GM12878 (cell line): ENCODE measurements at regions not wholly inside any gene's neighbourhood (a gene's known extent, or its start where the extent isn't known, plus 50 kb on each side); places are given as distances from the start of the nearest gene placed in this dataset.

Source experiments
- ATAC-seq: fragments of 200-7000 bp; cut with Tn5 transposase; 3 replicates; pipeline ENCODE4 v1.9.1; 2020; ENCODE audit warnings: mild to moderate bottlenecking, moderate library complexity
- BruUV-seq: library from RNA; stranded (reverse); fragments of 400-500 nt; replicated peaks from 2 replicates; lab custom pipeline; 2021; lab: Mats Ljungman, UMichigan
- CTCF ChIA-PET: fragments of 300-600 bp; sonication (Branson Sonifier 250); formaldehyde crosslinking; extraction: SDS; loops from one replicate; lab custom pipeline; 2021; ENCODE audit warnings: inconsistent platforms; lab: Yijun Ruan, JAX
- POLR2A ChIA-PET: fragments of 350-600 bp; formaldehyde crosslinking; extraction: SDS; loops from one replicate; lab custom pipeline; 2021; ENCODE audit warnings: inconsistent platforms; lab: Charles Lee
- RAD21 ChIA-PET: fragments of 300-600 bp; sonication (Branson Sonifier 250); formaldehyde crosslinking; loops from one replicate; lab custom pipeline; 2023; ENCODE audit warnings: antibody characterized with exemption; ENCODE audit not compliant: unreplicated experiment; lab: Charles Lee
- SMC1A ChIA-PET: fragments of 300-600 bp; sonication (Branson Sonifier 250); formaldehyde crosslinking; loops from one replicate; lab custom pipeline; 2023; ENCODE audit not compliant: unreplicated experiment, uncharacterized antibody; lab: Charles Lee
- DNase-seq: peaks from one replicate; pipeline ENCODE4 v3.0.0-alpha.2; 2011; ENCODE audit warnings: low read depth, low spot score
- FAIRE-seq: peaks from 3 replicates; lab custom pipeline; 2011; peaks lifted over from hg19 to GRCh38; lab: Jason Lieb, UNC
- H2AFZ ChIP-seq: 2 replicates; pipeline ENCODE4 v1.6.0; 2011; ENCODE audit warnings: low read depth, low read length, control low read depth; ENCODE audit not compliant: control insufficient read depth
- H3K27ac ChIP-seq: 2 replicates; pipeline ENCODE4 v1.5.1; 2011; ENCODE audit warnings: control low read depth; ENCODE audit not compliant: control insufficient read depth, insufficient read depth
- H3K27me3 ChIP-seq, 2 experiments: replicated peaks in 1 of 2; 2 replicates each; pipeline versions ENCODE4 v1.6.0 to v1.6.1; 2011; ENCODE audit warnings: low read length in 1 of 2; ENCODE audit not compliant: control insufficient read depth in 2 of 2, insufficient read depth in 2 of 2
- H3K36me3 ChIP-seq, 2 experiments: 2 replicates each; pipeline ENCODE4 v1.5.1; 2011; ENCODE audit warnings: low read length in 1 of 2; ENCODE audit not compliant: control insufficient read depth in 2 of 2, insufficient read depth in 2 of 2
- H3K4me1 ChIP-seq: 2 replicates; pipeline ENCODE4 v1.6.1; 2011; ENCODE audit warnings: mild to moderate bottlenecking, low read length, moderate library complexity, mixed read lengths; ENCODE audit not compliant: control insufficient read depth, insufficient read depth
- H3K4me2 ChIP-seq: 2 replicates; pipeline ENCODE4 v1.6.0; 2011; ENCODE audit warnings: control low read depth; ENCODE audit not compliant: control insufficient read depth, insufficient read depth
- H3K4me3 ChIP-seq: fragments of 200-600 bp; sonication (generic); 2 replicates; pipeline ENCODE4 v1.5.1; 2016
- H3K79me2 ChIP-seq: 2 replicates; pipeline ENCODE4 v1.6.0; 2011; ENCODE audit warnings: low read length; ENCODE audit not compliant: control insufficient read depth, insufficient read depth
- H3K9ac ChIP-seq: 2 replicates; pipeline ENCODE4 v1.8.0; 2011; ENCODE audit warnings: low read length, control low read depth, mixed read lengths; ENCODE audit not compliant: control insufficient read depth, insufficient read depth
- H3K9me3 ChIP-seq: replicated peaks from 3 replicates; pipeline ENCODE4 v1.5.1; 2011; ENCODE audit warnings: mild to moderate bottlenecking, low read length; ENCODE audit not compliant: control insufficient read depth, insufficient read depth
- H4K20me1 ChIP-seq: 2 replicates; pipeline ENCODE4 v1.6.0; 2011; ENCODE audit not compliant: control insufficient read depth, insufficient read depth
- CHD2 ChIP-seq: IDR thresholded peaks from 2 replicates; pipeline ENCODE4 v1.6.1; 2011; ENCODE audit warnings: low read depth, low read length, improper control_type of control experiment, borderline replicate concordance
- CREM ChIP-seq: IDR thresholded peaks from 2 replicates; pipeline ENCODE4 v1.6.1; 2014; ENCODE audit warnings: antibody characterized with exemption, low read depth
- HCFC1 ChIP-seq: fragments of 150-350 bp; IDR thresholded peaks from 2 replicates; pipeline ENCODE4 v1.6.1; 2014; ENCODE audit warnings: low read length
- MYB ChIP-seq: fragments of 150-350 bp; IDR thresholded peaks from 2 replicates; pipeline ENCODE4 v1.6.1; 2014; ENCODE audit warnings: mild to moderate bottlenecking, low read depth, low read length, borderline replicate concordance
- NR2C2 ChIP-seq: IDR thresholded peaks from 2 replicates; pipeline ENCODE4 v1.6.1; 2011; ENCODE audit warnings: borderline replicate concordance, low read depth; ENCODE audit not compliant: control insufficient read depth, insufficient read length
- NR2F1 ChIP-seq: fragments of 450-650 bp; conservative IDR thresholded peaks from 2 replicates; pipeline ENCODE4 v1.6.1; 2017; ENCODE audit warnings: mild to moderate bottlenecking
- POU2F2 ChIP-seq: IDR thresholded peaks from 3 replicates; pipeline ENCODE4 v1.6.1; 2011; ENCODE audit warnings: low read depth, mild to moderate bottlenecking, low read length, borderline replicate concordance
- RAD21 ChIP-seq: IDR thresholded peaks from 2 replicates; pipeline ENCODE4 v1.6.1; 2011; ENCODE audit warnings: mild to moderate bottlenecking, low read depth, low read length, moderate library complexity; ENCODE audit not compliant: insufficient read depth
- RBBP5 ChIP-seq: fragments of 200-600 bp; sonication (generic); conservative IDR thresholded peaks from 2 replicates; pipeline ENCODE4 v1.6.1; 2016
- SP1 ChIP-seq: IDR thresholded peaks from one replicate; pipeline ENCODE4 v1.6.1; 2011; ENCODE audit warnings: low read depth, low read length
- SREBF2 ChIP-seq: IDR thresholded peaks from 2 replicates; pipeline ENCODE4 v1.6.1; 2012; ENCODE audit warnings: mild to moderate bottlenecking, low read length
- whole genome bisulfite sequencing: methylation state at CpG from one replicate; pipeline ENCODE4 v1.1.6; 2016; ENCODE audit warnings: low lambda C conversion rate; ENCODE audit not compliant: insufficient replicate concordance, insufficient coverage; ENCODE audit errors: missing lambda C conversion rate; 5-methylcytosine and 5-hydroxymethylcytosine counted together
- in situ Hi-C: fragments of 300-500 bp; cut with MboI; formaldehyde crosslinking; loops from 9 replicates; pipeline ENCODE4 v1.14.3; 2018; ENCODE audit warnings: mixed read lengths
- intact Hi-C: fragments of 100-400 bp; cut with micrococcal nuclease; formaldehyde crosslinking; loops from one replicate; pipeline ENCODE4 v1.14.2; 2022; ENCODE audit not compliant: unreplicated experiment
- TF ChIP-seq, protein P1 (sequence below), 3 experiments: IDR thresholded peaks in 2 of 3; conservative IDR thresholded peaks in 1 of 3; 2 replicates each; pipeline ENCODE4 v1.5.1; 2011; ENCODE audit warnings: low read depth in 3 of 3, low read length in 3 of 3, mild to moderate bottlenecking in 3 of 3, control low read depth in 2 of 3, moderate library complexity in 2 of 3, inconsistent platforms in 1 of 3, mixed read lengths in 1 of 3; ENCODE audit not compliant: control insufficient read depth in 2 of 3, insufficient read depth in 1 of 3; ENCODE audit errors: extremely low read depth in 1 of 3
- TF ChIP-seq, protein P2 (sequence below): IDR thresholded peaks from 2 replicates; pipeline ENCODE4 v1.6.1; 2012; ENCODE audit warnings: low read depth, low read length, improper control_type of control experiment
- TF ChIP-seq, protein P3 (sequence below): fragments of 450-650 bp; formaldehyde crosslinking; IDR thresholded peaks from 2 replicates; pipeline ENCODE4 v1.5.0; 2022; ENCODE audit warnings: mild to moderate bottlenecking, missing genetic modification characterization

DNA sequence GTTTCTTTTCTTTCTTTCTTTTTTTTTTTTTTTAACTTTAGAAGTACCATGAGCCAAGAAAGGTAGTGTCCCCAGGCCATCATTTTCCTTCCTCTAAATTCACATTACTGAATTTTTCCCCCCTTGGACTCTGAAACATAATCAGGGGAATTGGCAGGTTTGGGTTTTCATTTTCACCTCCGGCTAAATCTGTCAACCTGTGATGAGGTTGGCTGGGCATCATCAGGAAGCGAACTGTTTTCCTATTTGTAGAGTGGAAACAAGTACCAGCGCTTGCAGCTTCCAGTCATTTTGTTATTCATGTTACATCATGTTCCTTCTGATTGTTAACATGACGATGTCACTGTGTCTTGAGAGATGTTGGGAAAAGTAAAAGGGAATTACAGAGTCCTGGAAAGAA is 641.9 kb upstream of the RBFOX1 start (continued):
- TF ChIP-seq, protein P1, sequence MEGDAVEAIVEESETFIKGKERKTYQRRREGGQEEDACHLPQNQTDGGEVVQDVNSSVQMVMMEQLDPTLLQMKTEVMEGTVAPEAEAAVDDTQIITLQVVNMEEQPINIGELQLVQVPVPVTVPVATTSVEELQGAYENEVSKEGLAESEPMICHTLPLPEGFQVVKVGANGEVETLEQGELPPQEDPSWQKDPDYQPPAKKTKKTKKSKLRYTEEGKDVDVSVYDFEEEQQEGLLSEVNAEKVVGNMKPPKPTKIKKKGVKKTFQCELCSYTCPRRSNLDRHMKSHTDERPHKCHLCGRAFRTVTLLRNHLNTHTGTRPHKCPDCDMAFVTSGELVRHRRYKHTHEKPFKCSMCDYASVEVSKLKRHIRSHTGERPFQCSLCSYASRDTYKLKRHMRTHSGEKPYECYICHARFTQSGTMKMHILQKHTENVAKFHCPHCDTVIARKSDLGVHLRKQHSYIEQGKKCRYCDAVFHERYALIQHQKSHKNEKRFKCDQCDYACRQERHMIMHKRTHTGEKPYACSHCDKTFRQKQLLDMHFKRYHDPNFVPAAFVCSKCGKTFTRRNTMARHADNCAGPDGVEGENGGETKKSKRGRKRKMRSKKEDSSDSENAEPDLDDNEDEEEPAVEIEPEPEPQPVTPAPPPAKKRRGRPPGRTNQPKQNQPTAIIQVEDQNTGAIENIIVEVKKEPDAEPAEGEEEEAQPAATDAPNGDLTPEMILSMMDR (IDR thresholded peaks at IDR 0.05 in 2 of 3, conservative IDR thresholded peaks at IDR 0.05 in 1 of 3; ENCODE audit: control insufficient read depth in 2 of 3, extremely low read depth in 1 of 3, insufficient read depth in 1 of 3, low read depth in 3 of 3, low read length in 3 of 3): no peak
- TF ChIP-seq NR2C2: no peak
- TF ChIP-seq SREBF2: no peak
- no peak for TF ChIP-seq POU2F2
- TF ChIP-seq MYB: no peak

DNA sequence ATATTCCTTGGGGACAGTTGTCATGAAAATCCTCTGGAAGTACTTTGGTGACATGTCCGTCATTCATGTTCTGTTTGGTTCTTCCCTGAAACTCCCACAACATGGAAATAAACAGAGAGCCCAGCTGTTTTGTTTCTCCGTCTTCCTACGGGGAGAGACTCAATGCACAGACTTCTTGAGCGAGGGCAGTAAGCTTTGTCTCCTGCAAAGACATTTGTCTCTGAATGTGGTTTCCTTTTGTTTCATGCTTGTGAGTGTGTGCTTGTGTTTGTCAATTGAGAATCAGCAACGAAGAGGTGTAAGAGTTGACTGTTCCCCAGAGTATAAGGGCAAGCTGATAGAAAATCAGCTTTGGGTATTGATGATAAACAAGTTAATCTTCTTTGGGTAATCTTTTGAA is 643.0 kb upstream of the RBFOX1 start:
- in situ Hi-C loops: loop anchor here (10.0 kb wide), 1 partner anchor 45 kb away; no protein-coding TSS in a partner anchor
- FAIRE-seq: no peak
- POLR2A ChIA-PET: no interaction called here

More for the DNA sequence above, 643.0 kb upstream of the RBFOX1 start:
- no peak overlapping the region for H3K4me2 ChIP-seq
- DNase-seq: no peak
- H2AFZ ChIP-seq: no peak overlapping the region
- intact Hi-C loops: no loop called here
- no peaks in the 10 kb centered on the region for H3K27me3 ChIP-seq
- no peak overlapping the region for H3K27ac ChIP-seq
- CTCF ChIA-PET: no interaction called here
- 7% methylated on average over 5 of the region's 5 CpGs for WGBS
- no peaks in the 10 kb centered on the region for H3K79me2 ChIP-seq
- no peaks in the 10 kb centered on the region for H3K36me3 ChIP-seq
- H4K20me1 ChIP-seq: no peaks in the 10 kb centered on the region
- H3K9me3 ChIP-seq: no peaks in the 10 kb centered on the region
- no peak overlapping the region for H3K9ac ChIP-seq
- ATAC-seq: no peak
- BruUV-seq: no TSS peak
- RAD21 ChIA-PET: no interaction called here
- SMC1A ChIA-PET: no interaction called here
- TF ChIP-seq CHD2 (no peak), RBBP5 (no peak), NR2F1 (no peak), SP1 (no peak), CREM (no peak), RAD21 (no peak), HCFC1 (no peak)
- TF ChIP-seq, protein P2, sequence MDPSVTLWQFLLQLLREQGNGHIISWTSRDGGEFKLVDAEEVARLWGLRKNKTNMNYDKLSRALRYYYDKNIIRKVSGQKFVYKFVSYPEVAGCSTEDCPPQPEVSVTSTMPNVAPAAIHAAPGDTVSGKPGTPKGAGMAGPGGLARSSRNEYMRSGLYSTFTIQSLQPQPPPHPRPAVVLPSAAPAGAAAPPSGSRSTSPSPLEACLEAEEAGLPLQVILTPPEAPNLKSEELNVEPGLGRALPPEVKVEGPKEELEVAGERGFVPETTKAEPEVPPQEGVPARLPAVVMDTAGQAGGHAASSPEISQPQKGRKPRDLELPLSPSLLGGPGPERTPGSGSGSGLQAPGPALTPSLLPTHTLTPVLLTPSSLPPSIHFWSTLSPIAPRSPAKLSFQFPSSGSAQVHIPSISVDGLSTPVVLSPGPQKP: no peak
- TF ChIP-seq, protein P3, sequence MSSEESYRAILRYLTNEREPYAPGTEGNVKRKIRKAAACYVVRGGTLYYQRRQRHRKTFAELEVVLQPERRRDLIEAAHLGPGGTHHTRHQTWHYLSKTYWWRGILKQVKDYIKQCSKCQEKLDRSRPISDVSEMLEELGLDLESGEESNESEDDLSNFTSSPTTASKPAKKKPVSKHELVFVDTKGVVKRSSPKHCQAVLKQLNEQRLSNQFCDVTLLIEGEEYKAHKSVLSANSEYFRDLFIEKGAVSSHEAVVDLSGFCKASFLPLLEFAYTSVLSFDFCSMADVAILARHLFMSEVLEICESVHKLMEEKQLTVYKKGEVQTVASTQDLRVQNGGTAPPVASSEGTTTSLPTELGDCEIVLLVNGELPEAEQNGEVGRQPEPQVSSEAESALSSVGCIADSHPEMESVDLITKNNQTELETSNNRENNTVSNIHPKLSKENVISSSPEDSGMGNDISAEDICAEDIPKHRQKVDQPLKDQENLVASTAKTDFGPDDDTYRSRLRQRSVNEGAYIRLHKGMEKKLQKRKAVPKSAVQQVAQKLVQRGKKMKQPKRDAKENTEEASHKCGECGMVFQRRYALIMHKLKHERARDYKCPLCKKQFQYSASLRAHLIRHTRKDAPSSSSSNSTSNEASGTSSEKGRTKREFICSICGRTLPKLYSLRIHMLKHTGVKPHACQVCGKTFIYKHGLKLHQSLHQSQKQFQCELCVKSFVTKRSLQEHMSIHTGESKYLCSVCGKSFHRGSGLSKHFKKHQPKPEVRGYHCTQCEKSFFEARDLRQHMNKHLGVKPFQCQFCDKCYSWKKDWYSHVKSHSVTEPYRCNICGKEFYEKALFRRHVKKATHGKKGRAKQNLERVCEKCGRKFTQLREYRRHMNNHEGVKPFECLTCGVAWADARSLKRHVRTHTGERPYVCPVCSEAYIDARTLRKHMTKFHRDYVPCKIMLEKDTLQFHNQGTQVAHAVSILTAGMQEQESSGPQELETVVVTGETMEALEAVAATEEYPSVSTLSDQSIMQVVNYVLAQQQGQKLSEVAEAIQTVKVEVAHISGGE (CRISPR knock-in tag): no peak
- H3K4me1 ChIP-seq: no peaks in the 10 kb centered on the region
- no peak overlapping the region for H3K4me3 ChIP-seq
